GM21515 (cell line): ENCODE measurements at regions not wholly inside any gene's neighbourhood (a gene's known extent, or its start where the extent isn't known, plus 50 kb on each side); places are given as distances from the start of the nearest gene placed in this dataset.

ENCODE experiments used
- ATAC-seq: cut with Tn5 transposase; IDR thresholded peaks from one replicate; pipeline ENCODE4 v1.9.1; 2021; ENCODE audit not compliant: unreplicated experiment

DNA sequence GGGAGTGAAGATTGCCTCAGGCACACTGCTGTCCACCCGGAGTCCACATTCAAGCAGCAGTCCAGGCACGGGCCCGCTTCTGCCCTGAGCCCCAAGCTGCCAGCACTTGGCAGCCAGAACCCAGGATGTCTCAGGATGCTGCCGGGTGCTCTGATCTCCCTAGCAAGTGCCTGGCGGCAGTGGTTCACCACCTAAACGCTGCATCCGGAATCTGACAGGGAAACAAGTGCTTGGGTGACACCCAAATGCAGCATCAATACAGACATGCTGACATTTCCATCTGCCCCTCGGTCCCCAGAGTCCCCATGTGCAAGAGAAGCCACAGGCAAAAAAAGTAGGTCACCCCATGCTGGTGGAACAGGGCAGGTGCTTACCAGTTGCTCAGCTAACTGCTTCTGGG is 197.1 kb upstream of the RPL38 start:
- no peak for ATAC-seq

DNA sequence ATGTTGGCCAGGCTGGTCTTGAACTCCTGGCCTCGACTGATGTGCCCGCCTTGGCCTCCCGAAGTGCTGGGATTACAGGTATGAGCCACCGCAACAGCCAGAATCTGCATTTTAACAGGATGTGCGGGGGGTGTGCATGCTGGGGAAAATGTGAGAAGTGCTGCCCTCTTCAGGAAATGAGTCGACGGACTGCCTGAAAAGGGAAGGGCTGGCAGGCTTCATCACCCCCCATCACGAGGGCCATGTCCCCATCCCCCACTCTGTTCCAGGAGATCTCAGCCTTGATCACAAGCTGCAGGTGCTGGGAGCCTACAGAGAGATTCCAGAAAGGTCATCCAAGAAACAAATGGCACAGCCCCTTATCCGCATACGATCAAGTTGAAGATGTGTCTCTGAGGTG is 195.3 kb upstream of the RPL38 start:
- ATAC-seq = no peak

DNA sequence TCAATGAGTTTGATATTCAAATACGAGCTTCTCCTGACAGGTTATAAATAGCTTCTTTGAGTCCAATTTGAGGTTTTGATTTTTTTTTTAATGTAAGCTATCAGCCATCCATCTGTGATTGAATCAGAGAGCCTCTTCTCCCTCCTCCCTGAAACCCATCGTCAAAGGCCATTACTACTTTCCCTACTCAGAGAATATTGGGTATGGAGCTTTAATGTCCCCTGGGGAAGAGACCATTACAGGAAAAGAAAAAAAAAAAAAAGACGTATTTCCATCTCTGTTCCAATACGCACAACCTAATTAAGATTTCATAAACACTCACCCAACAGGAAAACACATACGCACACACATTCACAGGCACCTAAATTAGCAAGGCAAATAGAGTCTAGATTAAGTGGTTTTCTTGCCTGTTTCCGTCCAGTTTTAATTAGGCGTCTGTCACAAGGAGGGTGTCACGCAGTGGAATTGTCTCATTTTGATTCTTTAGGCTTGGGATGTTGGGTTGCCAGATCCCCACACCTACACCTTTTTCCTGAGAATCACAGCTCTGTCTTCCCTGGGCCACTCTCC is 194.3 kb upstream of the RPL38 start:
- no peak for ATAC-seq

DNA sequence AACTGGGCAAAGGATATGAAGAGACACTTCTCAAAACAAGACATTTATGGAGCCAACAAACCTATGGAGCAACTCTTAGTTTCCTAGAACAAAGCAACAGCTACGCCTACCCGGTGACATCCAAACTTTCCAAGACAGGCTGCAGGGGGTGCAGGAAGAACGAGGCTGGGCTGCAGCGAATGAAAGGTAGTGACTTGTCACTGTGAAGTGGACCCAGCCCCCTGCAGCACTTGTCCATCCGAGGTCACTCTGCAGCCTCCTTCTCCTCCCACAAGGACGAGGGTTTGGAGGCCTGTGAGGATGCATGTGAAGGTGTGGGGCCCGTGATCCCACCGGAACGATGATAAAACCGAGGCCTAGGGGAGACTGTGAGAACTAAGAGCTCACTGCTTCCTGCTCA is 192.6 kb upstream of the RPL38 start:
- ATAC-seq = no peak

DNA sequence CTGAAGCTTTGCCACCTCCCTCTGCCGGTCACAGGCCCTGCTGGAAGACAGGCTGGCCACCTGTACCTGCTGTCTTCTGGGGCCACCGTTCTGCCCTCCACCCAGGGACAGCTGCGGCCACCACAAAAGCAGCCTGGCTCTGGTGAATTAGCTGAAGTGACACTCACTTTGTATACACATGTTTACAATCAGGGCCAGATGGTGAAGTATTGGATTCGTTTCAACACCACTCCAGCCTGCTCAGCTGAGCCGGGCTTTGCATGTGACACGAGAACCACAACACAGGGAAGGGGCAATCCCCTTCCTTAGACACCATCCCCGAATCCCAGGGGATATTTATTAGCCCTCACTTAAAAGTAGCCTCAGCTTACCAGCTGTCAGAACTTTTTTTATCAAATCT is 191.5 kb upstream of the RPL38 start:
- no peak for ATAC-seq

DNA sequence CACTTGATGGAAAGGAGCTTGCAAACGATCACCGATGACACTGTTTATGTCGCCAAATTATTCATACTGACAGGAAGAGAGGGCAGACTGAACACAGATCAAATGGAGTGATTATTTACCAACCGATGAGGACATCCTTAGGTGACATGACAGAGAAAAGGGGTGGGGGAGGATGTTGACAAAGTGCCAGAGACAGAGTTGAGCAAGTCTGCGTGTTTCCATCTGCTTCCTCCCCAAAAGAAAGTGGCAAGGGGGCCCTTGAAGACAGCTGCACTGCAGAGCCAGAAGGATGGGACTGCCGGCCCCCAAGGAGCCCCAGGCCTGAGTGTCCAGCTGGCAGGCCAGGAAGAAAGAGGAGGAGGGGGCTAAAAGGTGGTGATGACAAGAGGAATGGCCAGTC is 191.0 kb upstream of the RPL38 start:
- no peak for ATAC-seq

DNA sequence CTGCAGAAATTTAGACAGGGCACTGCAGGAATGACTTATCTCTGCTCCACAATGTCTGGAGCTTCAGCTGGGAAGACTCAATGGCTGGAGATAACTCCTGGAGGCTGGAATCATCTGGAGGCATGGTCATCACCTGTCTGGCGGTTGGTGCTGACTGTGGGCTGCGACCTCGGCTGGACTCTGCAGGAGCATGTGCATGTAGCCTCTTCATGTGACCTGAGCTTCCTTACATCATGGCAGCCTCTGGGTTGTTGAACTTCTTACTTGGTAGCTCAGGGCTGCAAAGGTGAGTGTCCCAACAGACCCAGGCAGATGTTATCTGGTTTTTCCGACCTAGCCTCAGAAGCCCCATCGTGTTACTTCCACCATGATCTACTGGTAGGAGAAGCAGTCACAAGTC is 188.2 kb upstream of the RPL38 start:
- ATAC-seq = no peak

DNA sequence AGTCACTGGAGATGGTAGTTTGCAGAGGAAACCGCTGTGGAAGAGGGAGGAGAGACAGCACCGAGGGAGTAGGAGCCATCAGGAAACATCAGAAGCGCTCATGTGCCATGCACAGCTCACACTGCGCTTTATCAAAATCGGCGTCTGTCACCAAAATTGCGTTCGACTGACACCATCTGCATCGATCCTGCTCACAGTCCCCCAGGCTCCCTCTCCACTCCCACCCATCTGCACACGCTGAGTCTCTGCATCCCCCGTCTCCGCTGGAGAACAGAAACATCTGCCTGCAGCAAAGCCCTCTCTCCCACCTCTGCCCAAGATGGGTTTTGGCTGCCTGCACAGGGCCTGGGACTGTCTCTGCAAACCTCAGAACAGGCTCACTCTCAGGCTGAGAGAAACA is 187.5 kb upstream of the RPL38 start:
- no peak for ATAC-seq

DNA sequence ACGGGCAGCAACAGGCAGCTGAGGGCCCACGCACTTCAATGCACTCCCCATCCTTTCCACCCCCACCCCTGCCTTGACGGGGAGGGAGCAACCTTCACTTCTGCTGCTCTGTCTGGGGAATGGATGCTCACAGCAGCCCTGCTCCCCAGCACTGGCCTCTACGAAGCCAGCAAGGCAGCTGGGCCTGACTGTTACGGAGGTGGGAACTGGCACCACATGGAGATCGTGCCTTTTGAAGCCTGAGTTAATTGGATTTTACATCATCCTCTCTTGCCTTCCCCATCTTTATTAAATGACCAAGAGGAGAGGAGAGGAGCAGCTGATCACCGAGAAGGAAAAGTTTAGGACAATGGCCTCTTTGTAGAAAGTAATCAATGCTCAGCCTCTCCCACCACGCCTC is 187.0 kb upstream of the RPL38 start:
- no peak for ATAC-seq

DNA sequence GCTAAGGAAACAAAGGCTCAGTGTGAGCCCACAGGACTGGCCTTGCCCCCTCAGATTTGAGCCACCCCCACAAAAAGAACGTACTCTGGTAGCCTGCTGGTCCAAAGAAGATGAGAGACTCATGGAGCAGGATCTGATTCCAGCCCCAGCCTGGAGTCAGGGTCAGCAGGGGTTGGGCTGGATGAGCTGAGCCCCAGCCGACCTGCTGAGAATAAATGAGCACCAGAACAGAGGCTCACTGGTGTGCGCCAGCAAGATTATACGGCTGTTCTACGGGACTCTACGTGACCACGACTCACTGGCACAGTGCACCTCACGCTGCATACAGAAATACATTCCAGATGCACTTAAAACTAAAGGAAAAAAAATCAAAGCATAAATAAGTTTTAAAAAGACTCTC is 186.0 kb upstream of the RPL38 start:
- ATAC-seq = no peak

DNA sequence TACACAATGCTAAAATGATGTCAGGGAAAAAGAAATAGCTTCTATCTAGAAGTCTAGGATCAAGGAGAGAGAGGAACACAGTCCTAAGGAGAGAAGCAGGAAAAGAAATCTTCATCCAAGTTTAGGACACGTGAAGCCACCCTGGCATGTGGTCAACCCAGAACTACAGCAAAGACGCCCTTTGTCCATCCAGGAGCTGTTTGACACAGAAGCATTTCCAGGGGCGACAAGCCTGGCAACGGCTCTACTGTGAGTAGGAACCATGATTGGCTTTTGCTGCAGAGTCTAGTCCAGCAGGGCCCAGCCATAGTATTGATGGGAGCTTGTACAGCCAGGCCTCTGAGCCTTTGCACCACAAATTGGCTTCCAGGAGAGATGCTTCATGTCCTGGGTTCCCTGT is 185.4 kb upstream of the RPL38 start:
- no peak for ATAC-seq

DNA sequence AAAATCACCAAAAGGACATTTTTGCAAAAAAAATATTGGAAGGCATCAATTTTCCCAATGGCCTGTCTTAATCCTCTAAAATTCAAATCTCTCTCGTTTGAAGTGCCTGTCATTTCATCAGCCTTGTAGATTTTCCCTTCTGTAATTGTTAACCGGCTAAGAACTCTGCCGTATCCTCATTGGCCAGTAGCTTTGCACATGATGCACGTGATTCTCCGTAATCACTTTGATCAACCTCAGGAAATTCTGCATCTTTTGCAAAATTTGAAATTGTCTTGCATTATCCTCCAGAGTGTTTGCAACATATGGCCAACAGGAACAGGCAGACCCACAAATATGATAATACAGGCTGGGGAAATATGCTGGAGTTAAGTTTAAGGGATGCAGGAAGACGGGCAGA is 184.2 kb upstream of the RPL38 start:
- no peak for ATAC-seq

DNA sequence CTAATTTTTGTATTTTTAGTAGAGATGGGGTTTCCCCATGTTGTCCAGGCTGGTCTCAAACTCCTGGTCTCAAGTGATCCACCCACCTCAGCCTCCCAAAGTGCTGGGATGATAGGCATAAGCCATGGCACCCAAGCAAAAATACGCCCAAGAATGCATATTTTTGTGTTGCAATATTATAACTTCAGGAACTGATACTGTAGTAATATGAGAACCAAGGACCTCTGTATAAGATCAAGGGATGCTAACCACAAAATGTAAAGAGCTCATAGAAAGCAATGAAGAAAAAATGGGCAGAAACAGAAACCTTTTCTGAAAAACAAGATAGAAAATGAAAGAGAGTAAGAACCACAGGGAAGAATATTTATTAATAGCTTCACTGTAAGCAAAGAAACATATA is 183.6 kb upstream of the RPL38 start:
- no peak for ATAC-seq

DNA sequence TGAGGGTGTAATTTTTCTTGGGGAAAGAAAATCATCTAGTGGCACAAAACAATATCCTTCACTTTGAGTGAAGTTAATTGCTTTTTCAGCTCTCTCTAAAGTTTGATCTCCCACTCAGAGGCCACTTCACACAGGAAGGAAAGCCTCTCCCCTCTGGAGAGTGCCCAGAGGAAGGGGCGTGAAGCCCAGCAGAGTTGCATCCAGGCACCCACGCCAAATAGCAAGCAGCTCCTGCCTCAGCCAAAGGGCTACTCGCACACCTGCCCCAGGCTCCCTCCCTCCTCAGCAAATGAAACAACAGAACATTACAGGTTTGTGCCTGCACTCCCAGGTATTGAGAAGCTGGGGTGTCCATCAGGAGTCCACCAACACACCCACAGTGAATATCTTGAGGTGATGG is 183.0 kb upstream of the RPL38 start:
- no peak for ATAC-seq

DNA sequence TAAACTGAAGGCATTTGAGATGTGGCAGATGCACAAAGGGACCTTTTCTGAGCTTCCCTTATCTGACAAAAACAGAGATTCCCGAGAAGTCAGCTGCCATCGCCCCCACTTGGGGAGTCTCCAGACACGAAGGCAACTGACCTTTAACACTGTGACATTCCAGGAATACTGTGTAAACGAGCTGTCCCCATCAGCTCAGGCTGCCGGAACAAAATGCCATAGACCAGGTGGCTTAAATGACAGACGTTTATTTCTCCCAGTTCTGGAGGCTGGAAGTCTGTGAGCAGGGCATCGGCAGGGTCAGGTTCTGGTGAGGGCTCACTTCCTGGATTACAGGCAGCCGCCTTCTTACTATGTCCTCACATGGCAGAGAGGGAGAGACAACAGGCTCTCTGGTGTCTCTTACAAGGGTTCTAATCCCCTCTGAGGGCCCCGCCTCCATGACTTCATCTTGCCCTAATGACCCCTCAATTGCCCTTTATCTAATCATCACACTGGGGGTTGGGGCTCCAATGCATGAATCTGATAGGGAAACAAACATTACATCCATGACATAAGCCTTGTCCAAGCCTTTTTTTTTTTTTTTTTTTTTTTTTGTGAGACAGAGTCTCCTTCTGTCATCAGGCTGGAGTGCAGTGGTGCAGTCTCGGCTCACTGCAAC is 178.5 kb upstream of the RPL38 start:
- ATAC-seq = no peak

DNA sequence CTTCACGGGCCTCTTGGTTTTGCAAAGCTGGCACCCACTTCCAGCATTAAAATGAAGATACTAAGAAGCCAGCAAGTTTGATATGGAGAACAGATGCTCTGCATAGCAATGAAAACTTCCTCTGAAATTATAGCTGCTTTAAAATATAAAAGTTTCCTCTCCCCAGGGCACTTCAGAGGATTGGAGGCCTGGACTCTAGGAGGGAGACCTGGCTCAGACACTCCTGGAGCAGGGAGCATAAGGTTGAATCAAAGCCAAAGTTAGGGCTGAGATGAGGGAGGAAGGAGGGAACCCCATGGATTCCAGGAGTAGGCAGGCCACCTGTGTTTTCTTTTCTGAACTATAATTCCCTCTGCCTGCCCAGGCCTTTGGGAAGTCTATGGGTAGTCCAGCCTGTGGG is 176.0 kb upstream of the RPL38 start:
- no peak for ATAC-seq

DNA sequence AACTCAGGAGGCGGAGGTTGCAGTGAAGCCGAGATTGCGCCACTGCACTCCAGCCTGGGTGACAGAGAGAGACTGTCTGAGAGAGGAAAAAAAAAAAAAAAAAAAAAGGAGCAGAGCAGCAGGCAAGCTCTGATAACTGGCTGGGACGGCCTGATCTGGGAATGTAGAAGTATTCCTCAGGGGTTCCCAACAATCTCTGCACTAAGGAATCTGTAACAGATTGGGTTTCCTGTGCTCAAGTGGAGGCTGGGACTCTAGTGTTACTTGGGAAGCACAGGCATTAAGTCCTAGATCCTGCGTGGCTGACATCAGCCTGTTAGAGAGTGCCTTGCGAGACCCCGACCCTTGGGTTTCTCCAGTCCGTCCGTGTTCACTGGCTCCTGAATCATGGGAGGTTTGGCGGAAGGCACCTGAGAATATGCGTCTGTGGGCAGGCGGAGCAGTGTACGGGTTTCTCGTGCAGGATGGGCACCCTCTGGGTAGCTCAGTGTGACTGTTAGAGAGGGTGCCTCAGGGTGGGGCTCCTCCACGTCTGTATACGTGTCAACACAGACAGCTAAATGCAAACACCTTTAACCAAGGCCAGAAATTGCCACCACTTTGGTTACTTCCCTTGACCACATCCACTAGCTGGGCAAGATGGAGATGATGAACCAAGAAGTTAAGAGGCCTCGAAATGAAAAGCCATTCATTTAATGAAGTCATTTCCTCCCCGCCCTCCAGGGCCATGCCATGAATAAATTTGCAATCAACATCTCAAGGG is 174.9 kb upstream of the RPL38 start:
- ATAC-seq = no peak

DNA sequence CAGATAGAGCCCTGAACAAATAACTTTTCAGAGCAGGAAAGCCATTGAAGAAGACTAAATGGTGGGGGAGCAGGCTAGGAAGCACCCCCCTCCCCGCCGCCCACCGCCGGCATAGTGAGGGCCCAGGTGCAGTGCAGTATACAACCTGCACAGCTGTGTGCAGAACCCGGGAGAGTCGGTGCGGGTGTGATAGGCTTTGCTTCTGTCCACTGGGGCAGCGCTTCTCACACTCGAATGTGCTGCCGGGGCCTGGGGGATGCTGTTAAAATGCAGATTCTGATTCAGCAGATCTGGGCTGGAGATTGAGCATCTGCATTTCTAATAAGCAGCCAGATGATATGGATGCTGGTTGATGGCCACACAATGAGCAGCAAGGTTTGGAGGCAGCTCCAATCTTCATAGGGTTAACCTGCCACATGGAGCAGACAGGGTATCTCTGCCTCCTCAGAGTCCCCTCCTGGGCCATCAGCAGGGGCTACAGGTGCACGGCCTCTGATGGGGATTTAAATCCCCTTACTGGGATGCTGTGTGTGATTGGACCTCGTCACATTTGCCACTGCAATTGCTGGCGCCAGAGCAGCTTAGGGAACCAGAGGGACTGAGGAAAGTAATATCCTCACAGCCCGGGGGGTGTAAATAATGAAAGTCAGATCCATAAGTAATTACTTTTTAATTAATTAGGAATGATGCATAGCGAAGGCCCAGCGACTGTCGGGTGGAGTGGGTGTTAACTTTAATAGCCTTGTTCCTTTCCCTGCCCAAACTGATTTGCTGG is 172.0 kb upstream of the RPL38 start:
- no peak for ATAC-seq

DNA sequence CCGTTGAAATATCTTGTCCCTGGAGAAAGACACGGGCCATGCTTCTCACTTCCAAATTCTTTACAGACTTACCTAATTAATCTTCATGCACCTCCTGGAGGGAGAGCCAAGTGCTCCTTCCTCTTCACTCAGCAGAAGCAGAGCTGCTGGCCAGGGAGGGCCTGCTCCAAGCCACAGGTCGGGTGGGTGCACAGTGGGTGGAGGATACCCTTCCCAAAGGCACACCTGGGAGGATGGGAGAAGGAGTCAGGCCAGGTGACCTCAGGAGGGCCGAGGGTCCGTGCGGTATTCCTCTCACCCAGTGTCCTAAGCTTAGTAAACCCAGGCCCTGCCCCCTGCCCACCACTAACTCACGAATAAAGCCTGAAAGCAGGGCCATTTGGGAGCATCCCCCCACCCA is 171.3 kb upstream of the RPL38 start:
- ATAC-seq = no peak

DNA sequence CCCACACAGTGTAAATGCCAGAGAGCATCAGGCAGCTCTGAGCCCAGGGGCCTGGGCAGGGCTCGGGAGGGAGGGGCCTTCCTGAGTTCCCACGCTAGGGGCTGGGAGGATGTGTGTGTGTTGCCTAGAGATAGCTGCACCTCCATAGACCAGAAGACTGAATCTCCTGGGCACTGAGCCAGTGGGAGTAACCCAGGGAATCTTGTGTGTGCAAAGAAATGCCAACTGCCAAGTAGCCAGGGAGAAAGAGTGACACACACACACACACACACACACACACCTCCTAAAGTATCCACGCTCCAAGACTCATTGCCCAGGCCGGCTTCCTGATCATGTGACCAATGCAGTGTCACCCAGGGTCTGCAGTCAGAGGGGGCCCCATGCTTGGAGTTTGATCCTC is 166.2 kb upstream of the RPL38 start:
- no peak for ATAC-seq

DNA sequence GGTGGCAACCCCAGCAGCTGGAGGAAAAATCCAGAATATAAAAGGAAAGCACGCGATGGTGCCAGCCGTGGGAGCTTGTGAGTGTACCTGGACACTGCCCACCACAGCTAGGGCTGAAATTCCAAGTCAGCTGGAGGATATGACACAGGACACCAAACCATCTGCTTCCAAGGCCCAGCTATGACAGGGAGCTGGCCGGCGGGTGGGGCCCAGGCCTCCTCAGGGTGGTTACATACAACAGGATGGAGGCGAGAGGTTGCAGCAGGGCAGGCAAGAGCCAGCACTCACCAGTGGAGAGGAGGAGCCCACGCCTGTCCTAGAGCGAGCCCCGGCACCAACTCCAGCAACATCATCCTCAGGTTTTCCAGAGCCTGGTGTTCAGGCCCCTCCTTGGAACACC is 163.2 kb upstream of the RPL38 start:
- ATAC-seq = no peak

DNA sequence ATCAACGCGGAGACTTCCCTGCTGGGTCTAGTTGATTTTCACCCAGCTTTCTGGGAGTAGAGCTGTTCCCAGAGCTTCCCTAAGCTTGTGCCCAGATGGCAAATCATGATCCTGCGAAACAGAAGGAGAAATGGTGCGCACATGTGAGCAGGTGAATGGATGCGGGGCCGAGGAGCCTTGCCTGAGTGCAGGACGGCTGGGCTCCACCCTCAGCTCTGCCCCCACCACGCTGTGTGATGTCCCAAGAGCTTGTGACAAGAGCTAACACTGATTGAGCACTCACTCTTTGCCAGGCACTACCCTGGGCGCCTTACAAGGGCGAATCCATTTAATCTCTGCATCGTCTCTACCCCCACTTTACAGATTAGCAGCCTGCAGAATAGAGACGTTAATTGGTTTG is 162.7 kb upstream of the RPL38 start:
- no peak for ATAC-seq
